DMS53 (cell line): ENCODE measurements at regions not wholly inside any gene's neighbourhood (a gene's known extent, or its start where the extent isn't known, plus 50 kb on each side); places are given as distances from the start of the nearest gene placed in this dataset.

ENCODE experiments used
- DNase-seq: peaks from one replicate; lab custom pipeline; 2025; lab: John Stamatoyannopoulos, UW

DNA sequence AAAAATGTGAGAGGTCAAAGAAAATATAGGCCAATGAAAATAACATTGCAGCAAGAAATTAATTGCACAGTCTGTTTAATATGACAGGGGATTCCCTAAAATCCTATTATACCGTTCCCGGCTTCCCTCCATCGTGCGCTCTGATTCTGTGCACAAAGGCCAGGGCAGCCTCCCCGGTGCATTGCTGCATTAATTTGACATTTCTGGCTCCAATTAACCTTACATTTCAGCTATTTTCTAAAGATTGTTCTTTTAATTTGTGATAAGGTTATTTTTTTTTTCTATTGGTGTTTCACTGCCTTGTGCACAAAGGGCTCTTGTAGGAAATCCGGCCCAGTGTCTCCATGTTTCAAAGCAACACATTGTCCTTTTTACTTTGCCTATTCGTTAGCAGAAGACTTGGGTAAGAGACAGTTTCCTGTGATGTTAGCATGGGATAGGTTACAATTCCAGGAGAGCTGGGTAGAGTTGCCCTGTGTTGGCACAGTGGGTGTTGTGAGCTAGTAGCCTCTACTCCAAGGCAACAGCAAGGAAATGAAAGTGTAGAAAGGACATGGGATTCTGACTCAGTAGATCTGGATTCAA is 257.3 kb upstream of the IGF1R start:
- no peak for DNase-seq

DNA sequence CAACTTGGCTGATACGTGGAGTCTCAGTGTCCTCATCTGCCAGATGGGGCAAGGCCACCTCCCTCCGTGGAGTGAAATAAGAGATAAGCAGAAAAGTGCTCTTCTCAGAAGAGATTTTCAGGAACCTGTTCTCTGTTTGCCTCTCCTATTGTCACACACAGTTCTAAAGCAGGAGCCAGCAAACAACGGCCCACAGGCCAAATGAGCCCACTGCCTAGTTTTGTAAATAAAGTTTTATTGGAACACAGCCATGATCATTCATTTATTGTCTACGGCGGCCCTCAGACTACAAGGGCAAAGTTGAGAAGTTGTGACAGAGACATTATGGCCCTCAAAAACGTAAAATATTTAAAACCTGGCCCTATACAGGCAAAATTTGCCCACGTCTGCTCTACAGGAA is 256.8 kb upstream of the IGF1R start:
- DNase-seq: no peak

DNA sequence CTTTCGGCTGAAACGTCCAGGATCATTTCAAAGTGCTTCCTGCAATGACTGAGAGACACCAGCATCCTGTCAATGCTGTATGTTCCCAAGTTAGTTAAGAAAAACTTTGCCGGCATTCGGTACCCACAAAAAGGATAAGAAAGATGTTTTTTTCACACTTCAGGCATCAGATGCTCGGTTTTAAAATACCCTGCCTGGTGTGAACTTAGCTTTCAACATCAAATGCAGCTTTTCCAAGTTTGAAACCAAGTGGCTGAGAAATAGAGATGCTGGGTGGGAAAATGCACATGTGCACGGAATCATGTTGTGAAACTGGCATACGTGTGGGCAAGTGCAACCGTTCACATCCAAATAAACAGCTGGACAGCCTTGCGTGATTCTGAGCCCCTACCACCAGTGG is 254.9 kb upstream of the IGF1R start:
- DNase-seq: no peak

DNA sequence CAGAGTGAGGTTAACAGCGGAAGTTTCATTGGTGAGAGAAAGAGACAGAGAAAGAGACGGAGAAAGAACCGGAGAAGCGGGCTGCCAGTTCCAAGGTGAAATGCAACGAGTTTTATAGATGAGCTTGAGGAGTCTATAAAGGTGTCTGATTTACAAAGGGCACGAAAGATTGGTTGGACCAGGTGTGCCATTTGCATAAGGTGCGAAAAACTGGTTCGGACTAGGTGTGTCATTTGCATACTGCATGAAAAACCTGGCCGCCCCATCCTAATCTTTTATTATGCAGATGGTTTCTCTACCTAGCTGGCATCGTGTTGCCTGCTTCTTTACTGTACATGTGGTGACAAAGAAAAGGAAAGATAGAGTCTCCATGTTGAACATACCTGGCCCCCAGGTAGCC is 253.8 kb upstream of the IGF1R start:
- no peak for DNase-seq

DNA sequence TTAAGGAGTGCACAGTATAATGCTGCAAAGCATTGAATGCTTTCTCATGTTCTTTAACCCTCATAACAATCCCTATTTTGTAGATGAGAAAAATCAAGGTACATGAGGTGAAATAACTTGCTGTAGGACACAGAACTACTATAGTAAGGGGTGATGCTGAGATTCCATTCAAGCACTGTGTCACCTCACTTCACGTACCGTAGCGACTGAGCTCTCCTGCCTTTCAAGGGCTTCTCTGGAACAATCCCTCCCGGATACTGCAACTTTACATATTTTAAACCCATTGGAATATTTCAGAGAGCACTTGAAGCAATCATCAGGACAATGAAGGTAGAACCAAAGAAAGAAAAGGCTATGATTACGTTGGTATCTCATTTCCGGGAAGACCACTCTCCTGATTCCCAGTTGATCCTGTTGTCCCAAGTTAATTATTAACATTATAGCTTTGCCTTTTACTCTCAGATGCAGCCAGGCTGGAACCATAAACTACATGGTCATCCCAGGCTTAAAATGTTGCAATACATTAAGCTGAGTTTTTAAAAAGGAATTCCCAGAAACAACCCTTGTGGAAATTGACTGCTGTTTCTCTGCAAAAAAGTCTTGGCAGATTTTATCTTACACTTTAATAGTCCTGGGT is 252.2 kb upstream of the IGF1R start:
- peak; percentile 42 for DNase-seq

DNA sequence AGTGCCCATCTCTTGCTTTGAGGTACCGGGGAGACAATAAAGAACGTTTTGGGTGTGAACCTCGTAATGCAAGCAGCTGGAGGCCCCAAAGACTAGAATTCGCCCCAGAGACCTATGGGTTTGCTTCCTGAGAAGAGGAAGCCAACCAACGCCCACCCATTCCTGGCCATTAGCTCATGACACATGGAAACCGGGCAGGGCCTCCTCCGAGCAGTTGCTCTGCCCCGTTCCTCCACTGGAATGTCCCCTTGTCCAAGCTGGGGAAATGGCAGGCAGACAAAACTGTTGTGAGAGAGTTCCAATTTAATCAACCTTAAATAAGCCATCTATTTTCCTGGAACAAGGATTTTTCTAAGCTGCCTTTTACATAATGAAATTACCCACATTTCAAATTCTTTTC is 250.9 kb upstream of the IGF1R start:
- DNase-seq: no peak

DNA sequence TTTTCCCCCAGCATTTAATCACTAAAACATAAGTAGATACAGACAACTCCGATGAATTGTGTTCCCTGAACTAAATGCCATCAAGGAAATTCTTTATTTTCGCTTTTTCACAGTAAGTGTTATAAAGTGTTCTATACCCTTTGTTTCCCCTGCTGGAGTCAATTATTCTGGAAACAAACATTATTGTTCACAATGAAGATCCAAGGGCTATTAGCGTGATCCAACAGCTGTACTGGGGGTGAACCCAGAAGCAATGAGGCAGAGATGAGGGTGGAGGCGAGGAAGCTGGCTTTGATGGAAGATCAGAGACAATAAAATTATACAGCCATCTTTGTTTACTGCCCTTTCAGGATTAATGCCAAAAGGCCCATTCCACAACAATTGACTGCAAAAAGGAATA is 250.3 kb upstream of the IGF1R start:
- DNase-seq: no peak

DNA sequence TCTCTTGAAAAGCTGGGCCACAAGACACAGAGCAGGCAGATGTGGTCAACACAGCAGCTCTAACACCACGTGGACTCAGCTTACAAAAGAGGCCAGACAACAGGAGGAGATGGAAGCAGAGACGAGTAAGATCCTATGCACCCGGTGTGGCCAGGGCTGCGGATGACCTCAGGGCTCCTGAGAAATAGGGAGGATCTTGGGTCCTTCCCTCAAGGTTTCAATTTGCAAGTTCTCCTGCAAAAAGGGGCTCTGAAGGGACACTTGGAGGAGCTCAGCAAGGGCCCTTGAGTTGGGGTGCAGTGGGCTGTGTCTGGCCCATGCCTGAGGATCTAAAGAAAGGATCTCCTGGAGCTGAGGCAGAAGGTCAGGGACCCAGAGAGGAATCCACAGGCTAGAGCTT is 249.5 kb upstream of the IGF1R start:
- DNase-seq: no peak

DNA sequence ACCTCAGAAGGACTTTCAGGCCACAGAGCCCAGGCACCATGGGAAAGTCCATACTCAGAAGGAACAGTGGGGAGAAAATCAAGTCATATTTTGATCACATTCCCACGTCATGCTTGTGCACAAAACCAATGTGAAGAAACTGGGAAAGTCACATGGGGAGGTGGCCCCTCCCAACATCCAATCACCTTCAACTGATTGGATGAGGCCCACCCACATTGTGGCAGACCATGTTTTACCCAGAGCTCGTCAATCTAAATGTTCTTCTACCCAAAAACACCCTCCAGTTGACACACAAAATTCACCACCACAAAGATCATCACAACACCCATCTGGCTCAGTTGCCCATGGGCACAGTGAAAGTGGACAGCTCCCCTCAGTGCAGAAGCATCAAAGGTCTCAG is 248.2 kb upstream of the IGF1R start:
- no peak for DNase-seq

DNA sequence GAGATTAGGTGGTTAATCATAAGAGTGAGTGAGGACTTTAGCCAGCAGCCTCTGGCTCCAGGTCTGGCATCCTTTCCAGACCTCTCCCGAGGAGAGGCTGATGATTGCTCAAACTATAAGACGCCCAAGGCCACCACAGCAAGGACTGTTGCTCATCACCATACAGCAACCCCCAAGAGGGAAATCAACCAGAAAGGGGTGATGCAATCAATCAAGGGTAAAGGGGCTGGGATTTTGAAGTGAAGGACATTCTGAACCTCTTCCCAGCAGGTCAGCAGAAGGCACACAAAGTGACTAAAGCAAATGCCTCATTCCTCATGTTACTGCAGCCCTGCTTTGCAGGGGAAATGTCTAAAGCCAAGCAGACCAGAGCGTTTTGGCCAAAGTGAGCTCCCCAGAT is 247.3 kb upstream of the IGF1R start:
- DNase-seq: no peak

DNA sequence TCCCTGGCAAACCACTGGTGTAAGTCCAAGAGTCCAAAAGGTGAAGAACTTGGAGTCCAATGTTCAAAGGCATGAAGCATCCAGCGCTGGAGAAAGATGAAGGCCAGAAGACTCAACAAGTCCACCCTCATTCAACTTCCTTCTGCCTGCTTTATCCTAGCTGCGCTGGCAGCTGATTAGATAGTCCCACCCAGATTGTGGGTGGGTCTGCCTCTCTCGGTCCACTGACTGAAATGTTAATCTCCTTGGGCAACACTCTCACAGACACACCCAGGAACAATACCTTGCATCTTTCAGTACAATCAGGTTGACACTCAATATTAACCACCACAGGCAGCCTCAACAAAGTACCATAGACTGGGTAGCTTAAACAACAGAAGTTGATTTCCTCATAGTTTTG is 245.9 kb upstream of the IGF1R start:
- no peak for DNase-seq

DNA sequence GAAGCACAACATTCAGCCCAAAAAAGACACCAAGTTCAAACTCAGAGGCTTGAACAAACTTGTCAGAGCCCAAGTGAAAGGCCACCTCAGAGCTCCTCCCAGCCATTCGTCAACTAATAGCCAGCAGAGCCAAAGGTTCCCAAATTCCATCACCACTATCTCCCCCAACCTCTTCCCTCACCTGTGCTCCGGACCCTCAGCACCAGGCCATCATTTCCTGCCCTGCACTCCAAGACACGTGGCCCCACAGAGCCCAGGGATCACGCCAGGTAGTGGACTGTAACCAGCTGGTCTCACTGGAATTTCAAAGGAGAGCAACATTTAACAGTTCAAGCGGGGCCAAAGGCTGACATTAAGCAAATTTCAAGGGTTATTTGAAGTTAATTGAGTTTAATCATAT is 245.2 kb upstream of the IGF1R start:
- DNase-seq: no peak

DNA sequence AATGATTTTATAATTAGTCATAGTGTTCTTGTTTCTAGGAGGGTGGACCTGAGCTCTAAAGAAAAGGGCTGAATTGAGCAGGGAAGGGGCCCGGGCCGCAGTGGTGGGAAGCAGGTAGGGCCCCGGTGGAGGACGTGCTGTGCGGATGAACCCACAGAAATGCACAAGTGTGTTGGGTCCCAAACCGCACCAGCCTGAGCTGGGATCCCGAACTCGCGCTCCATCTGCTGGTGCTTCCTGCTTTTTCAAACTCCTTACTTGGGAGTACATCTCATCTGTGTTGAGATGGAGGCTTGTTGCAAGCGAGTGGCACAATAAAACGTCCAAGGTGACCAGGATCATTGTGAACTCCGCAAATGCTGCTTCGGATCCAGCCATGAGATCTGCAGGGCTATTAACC is 244.8 kb upstream of the IGF1R start:
- DNase-seq: no peak

DNA sequence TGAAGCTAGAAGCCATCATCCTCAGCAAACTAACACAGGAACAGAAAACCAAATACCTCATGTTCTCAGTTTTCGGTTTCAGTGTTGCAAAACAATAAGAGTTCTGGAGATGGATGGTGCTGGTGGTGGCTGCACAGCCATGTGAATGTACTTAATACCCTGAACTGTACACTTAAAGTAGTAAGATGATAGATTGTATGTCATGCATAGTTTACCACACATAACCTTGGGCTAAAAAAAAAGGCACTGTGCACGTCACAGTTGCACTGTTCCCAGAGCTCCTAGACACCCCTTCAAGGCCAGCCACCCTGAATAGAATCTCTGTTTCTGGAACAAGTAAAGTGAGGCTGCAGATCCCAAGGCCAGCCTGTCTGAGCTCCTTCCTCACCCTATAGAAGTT is 243.3 kb upstream of the IGF1R start:
- DNase-seq: no peak

DNA sequence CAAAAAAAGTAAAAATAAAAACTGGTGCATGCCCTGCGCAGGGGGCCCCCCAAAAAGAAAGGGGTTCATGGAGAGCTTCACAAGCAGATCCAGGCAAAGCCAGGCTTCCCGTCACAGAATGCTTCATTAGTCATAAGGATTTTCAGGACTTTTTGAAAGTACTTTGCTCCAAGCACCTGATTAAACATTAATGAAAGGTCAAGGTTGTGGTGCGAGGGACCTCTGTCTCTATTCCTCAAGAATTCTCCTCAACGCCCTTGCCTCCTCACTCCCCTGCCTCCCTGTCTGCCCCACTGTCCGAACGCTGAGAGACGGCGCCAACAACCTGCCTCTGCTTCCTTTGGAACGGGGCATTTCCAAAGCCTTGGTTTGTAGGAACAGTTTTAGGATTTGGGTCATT is 240.1 kb upstream of the IGF1R start:
- no peak for DNase-seq

DNA sequence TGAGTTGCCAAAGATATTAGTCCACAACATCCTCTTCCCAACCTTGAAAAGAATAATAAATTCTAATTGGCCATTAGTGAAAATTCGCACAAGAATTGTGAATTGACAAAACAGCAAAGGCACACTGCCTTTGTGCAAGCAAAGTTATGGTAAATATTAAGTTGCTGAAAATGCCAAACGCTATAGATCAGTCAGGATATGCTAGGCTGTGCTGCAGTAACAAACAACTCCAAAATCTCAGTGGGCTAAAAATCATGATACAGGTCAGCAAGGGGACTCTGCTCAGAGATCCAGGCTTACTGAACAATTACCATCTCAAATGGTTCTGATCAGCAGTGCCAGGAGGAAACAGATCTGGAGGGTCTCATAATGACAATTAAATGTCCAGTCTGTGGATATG is 238.0 kb upstream of the IGF1R start:
- no peak for DNase-seq

DNA sequence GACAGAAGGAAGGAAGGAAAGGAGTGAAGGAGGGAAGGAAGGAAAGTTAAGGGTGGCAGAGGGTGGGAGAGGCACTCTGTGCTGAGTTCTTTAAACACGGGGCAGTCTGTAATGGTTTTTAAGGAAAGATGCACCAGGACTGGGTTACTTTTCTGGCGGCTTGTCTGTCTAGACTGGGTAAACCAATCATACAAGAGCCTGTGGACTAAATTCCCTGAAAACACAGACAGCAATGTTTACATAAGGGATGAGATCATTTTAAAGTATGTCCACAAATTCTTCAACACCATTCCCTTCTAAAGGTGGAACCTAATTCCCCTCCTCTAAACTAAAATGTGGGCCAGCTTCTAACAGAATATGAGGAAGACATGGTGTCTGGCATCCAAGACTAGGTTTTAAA is 235.5 kb upstream of the IGF1R start:
- DNase-seq: no peak

DNA sequence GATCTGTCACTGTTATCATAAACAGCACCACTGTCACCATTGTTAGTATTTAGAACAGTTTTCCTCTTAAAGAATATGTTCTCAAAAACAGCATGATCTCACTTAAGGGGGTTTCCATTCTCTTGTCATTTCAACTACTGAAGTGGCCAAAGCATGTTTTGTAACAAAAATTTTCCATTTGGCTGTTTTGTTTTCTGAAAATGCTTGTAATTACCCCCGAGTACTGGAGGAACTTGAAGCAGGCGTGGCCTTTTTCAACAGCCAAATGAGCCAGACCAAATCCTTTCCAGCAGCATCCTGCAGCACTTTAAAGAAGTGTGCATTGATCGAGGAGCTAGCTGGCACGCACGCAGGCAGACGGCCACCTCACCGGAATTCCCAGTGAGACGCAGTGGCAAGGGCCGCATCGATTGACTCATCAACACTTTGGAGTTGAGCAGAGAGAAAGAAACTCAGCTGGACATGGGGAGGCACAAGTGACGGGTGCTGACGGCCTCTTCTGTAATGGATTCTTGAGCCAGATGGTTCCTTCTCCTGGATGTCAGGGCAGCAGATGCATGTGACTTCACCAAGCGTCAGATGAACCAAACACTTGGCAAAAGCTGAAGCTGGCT is 234.3 kb upstream of the IGF1R start:
- no peak for DNase-seq

DNA sequence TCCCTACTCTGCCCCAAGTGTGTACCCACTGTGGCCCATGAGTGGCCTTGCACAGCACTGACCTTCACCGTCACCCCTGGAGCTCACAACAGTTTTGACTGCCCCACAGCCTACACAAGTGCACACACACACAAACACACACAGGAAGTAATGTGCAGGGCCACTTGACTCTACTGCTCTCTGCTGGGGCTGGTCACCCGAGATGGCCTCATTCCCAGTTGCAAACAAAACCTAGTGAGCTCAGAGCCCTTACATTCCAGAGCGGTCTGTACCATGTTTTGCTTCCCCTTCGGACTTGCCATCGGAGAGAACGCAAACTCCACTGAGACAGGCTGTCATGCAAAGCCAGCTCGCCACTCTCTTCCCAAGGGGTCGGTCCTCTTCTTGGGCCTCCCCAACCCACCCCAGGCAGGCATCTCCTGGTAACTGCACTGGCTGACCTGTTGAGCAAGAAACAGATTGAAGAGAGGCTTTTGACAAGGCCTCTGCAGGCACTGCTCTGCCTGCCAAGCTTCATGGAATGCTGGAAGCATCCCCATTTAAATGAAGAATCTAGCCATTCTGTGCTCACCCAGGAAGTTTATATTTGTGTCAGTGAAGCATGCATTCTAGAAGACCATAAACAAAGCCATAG is 232.0 kb upstream of the IGF1R start:
- no peak for DNase-seq

DNA sequence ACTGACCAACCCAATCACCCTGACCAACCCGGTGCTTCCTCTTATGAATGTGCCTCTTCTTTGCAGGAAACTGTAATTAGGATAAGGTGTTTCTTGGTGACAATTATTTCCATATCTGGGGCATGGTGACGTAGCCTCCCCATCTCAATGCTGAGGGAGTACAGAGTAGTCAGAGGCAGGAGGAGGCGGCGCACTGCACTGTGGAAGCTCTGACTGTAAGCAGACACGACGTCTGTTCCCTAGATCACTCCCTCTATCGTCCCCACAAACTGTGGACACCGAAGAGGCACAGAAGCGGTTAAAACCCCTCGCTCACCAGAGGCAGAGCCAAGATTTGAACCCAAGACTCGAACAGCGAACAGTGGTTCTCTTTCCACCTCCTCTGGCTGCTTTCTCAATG is 231.0 kb upstream of the IGF1R start:
- no peak for DNase-seq

DNA sequence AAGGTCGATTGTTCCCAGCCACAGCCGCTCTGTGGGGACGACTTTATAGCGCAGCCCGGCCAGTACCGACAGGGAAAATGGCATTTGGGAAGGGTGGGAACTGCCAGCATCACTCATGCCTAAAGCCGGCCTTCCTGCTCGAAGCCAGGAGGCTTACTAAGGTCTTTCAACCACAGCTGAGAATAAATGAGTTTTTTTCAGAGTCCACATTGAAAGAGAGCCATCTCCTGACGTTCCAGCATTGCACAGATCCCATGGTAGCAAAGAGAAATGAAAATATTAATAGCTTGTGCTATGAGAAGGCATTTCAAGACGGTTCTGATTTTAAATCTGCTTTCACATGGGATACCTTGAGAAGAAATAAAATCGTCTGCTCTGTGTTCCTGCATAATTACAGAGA is 230.2 kb upstream of the IGF1R start:
- no peak for DNase-seq

DNA sequence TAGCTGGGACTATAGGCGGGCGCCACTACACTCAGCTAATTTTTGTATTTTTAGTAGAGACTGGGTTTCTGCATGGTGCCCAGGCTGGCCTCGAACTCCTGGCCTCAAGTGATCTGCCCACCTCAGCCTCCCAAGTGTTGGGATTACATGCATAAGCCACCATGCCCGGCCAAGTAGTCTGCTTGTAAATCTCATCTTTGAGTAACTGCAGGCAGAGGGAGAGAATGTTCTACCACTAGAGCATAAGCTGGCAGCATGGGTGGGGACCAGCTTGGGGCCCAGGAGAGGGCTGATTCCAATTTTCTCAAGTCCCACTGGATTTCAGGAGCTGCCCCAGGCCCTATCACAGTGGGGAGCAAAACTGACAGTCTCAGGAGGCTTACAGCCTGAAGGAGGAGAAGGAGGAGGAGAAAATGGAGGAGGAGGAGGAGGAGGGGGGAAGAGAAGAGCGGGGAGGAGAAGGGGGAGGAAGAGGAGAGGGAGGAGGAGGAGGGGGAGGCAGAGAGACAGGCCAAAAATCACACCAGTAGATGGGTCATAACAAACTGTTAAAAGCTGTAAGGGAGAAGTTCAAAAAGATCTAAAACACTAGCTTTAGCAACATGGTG is 229.1 kb upstream of the IGF1R start:
- DNase-seq: no peak

DNA sequence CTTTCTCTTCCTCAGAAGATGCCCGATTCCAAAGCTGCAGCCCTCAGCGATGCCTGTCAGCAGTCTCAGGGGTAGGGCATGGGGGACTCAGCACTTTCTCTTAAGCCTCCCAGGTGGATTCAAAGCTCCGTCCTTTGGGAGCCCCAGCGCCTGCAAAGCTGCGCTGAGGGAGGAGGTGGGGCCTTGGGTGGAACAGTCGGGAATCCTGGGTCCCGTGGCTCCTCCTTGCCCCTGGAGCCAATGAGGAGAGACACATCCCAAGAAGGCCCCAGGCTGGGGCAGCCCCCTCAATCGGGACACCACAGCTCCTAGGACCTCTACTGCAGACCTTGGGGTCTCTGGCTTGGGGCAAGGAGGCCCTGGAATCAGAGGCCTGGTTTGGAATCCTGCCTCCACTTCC is 227.5 kb upstream of the IGF1R start:
- DNase-seq: no peak
